ENCODE measurements at regions not wholly inside any gene's neighbourhood (a gene's known extent, or its start where the extent isn't known, plus 50 kb on each side); places are given as distances from the start of the nearest gene placed in this dataset.
"Not testable (repeated sequence)": the region's sequence is repeated elsewhere in the genome, so short reads cannot be mapped to it uniquely, and the experiment has no call there.

GRCh38 chr1:29589716-29590115, 353.4 kb downstream of the PTPRU start:
- TF ChIP-seq NFRKB (IDR thresholded peaks at IDR 0.05); PKNOX1 (IDR thresholded peaks at IDR 0.05); BHLHE40 (IDR thresholded peaks at IDR 0.05; ENCODE audit: borderline replicate concordance); FOXM1 (IDR thresholded peaks at IDR 0.05; ENCODE audit: borderline replicate concordance): not testable (repeated sequence)
